Loucy (cell line): ENCODE measurements at regions not wholly inside any gene's neighbourhood (a gene's known extent, or its start where the extent isn't known, plus 50 kb on each side); places are given as distances from the start of the nearest gene placed in this dataset.

ENCODE experiments used
- EZH2phosphoT487 ChIP-seq: fragments of 200-600 bp; IDR thresholded peaks from 2 replicates; pipeline ENCODE4 v1.6.1; 2018; ENCODE audit warnings: antibody characterized with exemption, mild to moderate bottlenecking, moderate library complexity, borderline replicate concordance
- TF ChIP-seq, protein P1 (sequence below): fragments of 200-600 bp; sonication (generic); conservative IDR thresholded peaks from 2 replicates; pipeline ENCODE4 v1.5.1; 2014; ENCODE audit warnings: mild to moderate bottlenecking, antibody characterized with exemption, low read length

DNA sequence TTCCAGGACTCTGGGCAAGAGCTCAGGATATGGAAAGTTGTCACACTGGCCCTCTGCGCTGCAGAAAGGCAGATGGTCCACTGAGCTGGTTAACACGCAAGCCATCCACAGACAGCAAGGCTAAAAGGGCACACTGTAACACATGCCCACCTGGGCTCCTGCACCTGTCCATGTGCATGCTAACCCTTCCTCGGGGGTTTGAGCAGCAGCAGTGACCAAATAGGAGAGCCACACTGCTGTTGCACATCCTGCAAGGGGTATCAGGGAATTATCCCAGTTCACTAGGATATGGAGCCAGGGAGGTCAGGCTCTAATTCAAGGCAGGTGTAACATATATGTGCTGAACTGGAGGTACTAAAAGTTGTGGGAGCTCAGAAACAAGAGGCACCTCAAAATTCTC, 471.0 kb upstream of the CDH5 start:
- TF ChIP-seq, protein P1, sequence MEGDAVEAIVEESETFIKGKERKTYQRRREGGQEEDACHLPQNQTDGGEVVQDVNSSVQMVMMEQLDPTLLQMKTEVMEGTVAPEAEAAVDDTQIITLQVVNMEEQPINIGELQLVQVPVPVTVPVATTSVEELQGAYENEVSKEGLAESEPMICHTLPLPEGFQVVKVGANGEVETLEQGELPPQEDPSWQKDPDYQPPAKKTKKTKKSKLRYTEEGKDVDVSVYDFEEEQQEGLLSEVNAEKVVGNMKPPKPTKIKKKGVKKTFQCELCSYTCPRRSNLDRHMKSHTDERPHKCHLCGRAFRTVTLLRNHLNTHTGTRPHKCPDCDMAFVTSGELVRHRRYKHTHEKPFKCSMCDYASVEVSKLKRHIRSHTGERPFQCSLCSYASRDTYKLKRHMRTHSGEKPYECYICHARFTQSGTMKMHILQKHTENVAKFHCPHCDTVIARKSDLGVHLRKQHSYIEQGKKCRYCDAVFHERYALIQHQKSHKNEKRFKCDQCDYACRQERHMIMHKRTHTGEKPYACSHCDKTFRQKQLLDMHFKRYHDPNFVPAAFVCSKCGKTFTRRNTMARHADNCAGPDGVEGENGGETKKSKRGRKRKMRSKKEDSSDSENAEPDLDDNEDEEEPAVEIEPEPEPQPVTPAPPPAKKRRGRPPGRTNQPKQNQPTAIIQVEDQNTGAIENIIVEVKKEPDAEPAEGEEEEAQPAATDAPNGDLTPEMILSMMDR, result no peak
- TF ChIP-seq EZH2phosphoT487, result no peak
